Stimulated activated CD8-positive, alpha-beta memory T cell treated with anti-CD3 and anti-CD28 coated beads, Interleukin-15, amount 100 ng/mL, for 1 hour (primary cell): ENCODE measurements at regions not wholly inside any gene's neighbourhood (a gene's known extent, or its start where the extent isn't known, plus 50 kb on each side); places are given as distances from the start of the nearest gene placed in this dataset.

Experiments
- DNase-seq: peaks from one replicate; pipeline ENCODE4 v3.0.0-alpha.2; 2020; ENCODE audit warnings: low read depth

GRCh38 chr1:14531519-14531918 lies 67.0 kb upstream of the KAZN start:
- no peak for DNase-seq

- no peak for DNase-seq
Observed at GRCh38 chr1:14535619-14536355, 62.7 kb upstream of the KAZN start.

GRCh38 chr1:14538335-14538734 lies 60.1 kb upstream of the KAZN start:
- DNase-seq: no peak

- DNase-seq: no peak
Observed at GRCh38 chr1:14539309-14539708, 59.2 kb upstream of the KAZN start.

- no peak for DNase-seq
Observed at GRCh38 chr1:14539953-14540563, 58.4 kb upstream of the KAZN start.

- DNase-seq: no peak
Observed at GRCh38 chr1:14541348-14541747, 57.1 kb upstream of the KAZN start.

- DNase-seq: no peak
Observed at GRCh38 chr1:14543191-14543840, 55.2 kb upstream of the KAZN start.

GRCh38 chr1:14544319-14544718 lies 54.2 kb upstream of the KAZN start:
- DNase-seq: no peak

GRCh38 chr1:14545422-14546025 lies 53.0 kb upstream of the KAZN start:
- no peak for DNase-seq

- no peak for DNase-seq
Observed at GRCh38 chr1:14546416-14546815, 52.1 kb upstream of the KAZN start.
